Ovary (tissue), 3 donors: ENCODE measurements at regions not wholly inside any gene's neighbourhood (a gene's known extent, or its start where the extent isn't known, plus 50 kb on each side); places are given as distances from the start of the nearest gene placed in this dataset.

Source experiments
- EP300 ChIP-seq: sonication (generic); formaldehyde crosslinking; IDR thresholded peaks from one replicate; pipeline ENCODE4 v1.6.1; 2017; ENCODE audit warnings: antibody characterized with exemption
- POLR2A ChIP-seq: fragments of 450-650 bp; IDR thresholded peaks from one replicate; pipeline ENCODE4 v1.6.1; 2017; ENCODE audit warnings: antibody characterized with exemption, mild to moderate bottlenecking, moderate library complexity
- TF ChIP-seq, protein P1 (sequence below), 3 donors: fragments of 450-650 bp in 2 of 3; fragments of 200-600 bp in 1 of 3; IDR thresholded peaks; one replicate each; pipeline versions ENCODE4 v1.5.1 to v1.8.0; 2016 to 2022; ENCODE audit warnings: antibody characterized with exemption in 3 of 3, mild to moderate bottlenecking in 1 of 3
- donor health status: DM: no; HTN: no; CAD: no.

DNA sequence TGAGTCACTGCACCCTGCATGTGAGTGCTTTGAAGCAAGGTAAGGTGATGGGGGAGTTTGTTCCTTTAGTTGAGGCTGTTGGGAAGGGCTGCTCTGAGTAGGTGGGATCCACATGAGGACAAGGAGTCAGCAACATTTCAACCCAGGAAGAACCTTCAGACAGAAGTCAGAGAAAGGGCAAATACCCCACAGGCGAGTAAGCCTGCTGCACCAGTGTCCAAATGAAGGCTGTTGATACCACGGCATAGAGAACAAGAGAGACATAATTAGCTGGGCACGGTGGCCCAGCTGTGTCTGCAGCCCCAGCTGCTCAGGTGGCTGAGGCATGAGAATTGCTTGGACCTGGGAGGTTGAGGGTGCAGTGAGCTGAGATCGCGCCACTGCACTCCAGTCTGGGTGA, 54.3 kb upstream of the CLMP start:
- TF ChIP-seq, protein P1, sequence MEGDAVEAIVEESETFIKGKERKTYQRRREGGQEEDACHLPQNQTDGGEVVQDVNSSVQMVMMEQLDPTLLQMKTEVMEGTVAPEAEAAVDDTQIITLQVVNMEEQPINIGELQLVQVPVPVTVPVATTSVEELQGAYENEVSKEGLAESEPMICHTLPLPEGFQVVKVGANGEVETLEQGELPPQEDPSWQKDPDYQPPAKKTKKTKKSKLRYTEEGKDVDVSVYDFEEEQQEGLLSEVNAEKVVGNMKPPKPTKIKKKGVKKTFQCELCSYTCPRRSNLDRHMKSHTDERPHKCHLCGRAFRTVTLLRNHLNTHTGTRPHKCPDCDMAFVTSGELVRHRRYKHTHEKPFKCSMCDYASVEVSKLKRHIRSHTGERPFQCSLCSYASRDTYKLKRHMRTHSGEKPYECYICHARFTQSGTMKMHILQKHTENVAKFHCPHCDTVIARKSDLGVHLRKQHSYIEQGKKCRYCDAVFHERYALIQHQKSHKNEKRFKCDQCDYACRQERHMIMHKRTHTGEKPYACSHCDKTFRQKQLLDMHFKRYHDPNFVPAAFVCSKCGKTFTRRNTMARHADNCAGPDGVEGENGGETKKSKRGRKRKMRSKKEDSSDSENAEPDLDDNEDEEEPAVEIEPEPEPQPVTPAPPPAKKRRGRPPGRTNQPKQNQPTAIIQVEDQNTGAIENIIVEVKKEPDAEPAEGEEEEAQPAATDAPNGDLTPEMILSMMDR (IDR thresholded peaks at IDR 0.05): no peak
- no peak for TF ChIP-seq POLR2A
- no peak for TF ChIP-seq EP300
